Natural killer cell (primary cell): ENCODE measurements at regions not wholly inside any gene's neighbourhood (a gene's known extent, or its start where the extent isn't known, plus 50 kb on each side); places are given as distances from the start of the nearest gene placed in this dataset.

ENCODE experiments used
- ATAC-seq, 3 donors: fragments of 150-1000 bp in 2 of 3; fragments of 200-7000 bp in 1 of 3; cut with Tn5 transposase; 1 replicate in 1 of 3; 2 replicates in 2 of 3; pipeline ENCODE4 v1.10.0; 2021; ENCODE audit warnings: mild to moderate bottlenecking in 2 of 3, moderate library complexity in 2 of 3
- DNase-seq, 2 donors: peaks; one replicate each; pipeline versions ENCODE4 v3.0.0 to v3.0.0-alpha.2; 2013 to 2021; ENCODE audit warnings: mixed read lengths in 1 of 2
- H3K27ac ChIP-seq: one replicate; pipeline ENCODE4 v1.5.1; 2013; ENCODE audit warnings: mild to moderate bottlenecking, low read length
- H3K27me3 ChIP-seq: one replicate; pipeline ENCODE4 v1.6.1; 2013; ENCODE audit warnings: low read length; ENCODE audit not compliant: control insufficient read depth, insufficient read depth
- H3K36me3 ChIP-seq: one replicate; pipeline ENCODE4 v1.6.1; 2013; ENCODE audit warnings: low read length; ENCODE audit not compliant: control insufficient read depth, insufficient read depth
- H3K4me1 ChIP-seq: one replicate; pipeline ENCODE4 v1.6.1; 2013; ENCODE audit warnings: low read length; ENCODE audit not compliant: control insufficient read depth, insufficient read depth
- H3K4me3 ChIP-seq: one replicate; pipeline ENCODE4 v1.5.1; 2013; ENCODE audit warnings: low read length
- H3K9me3 ChIP-seq: one replicate; pipeline ENCODE4 v1.6.1; 2013; ENCODE audit warnings: low read length; ENCODE audit not compliant: control insufficient read depth, insufficient read depth
- H3K27ac Mint-ChIP-seq, 2 donors: one replicate each; pipeline ENCODE4 v1.8.0; 2022; ENCODE audit warnings: mild to moderate bottlenecking in 2 of 2, mixed read lengths in 2 of 2, moderate library complexity in 1 of 2
- H3K27me3 Mint-ChIP-seq, 2 donors: one replicate each; pipeline ENCODE4 v1.8.0; 2022; ENCODE audit warnings: low read depth in 2 of 2, mixed read lengths in 2 of 2
- H3K36me3 Mint-ChIP-seq: one replicate; pipeline ENCODE4 v1.8.0; 2022; ENCODE audit warnings: mixed read lengths
- H3K4me1 Mint-ChIP-seq, 2 donors: one replicate each; pipeline ENCODE4 v1.8.0; 2022; ENCODE audit warnings: mixed read lengths in 2 of 2
- H3K4me3 Mint-ChIP-seq: one replicate; pipeline ENCODE4 v1.8.0; 2022; ENCODE audit warnings: mild to moderate bottlenecking, moderate library complexity, mixed read lengths
- H3K9me3 Mint-ChIP-seq, 2 donors: one replicate each; pipeline ENCODE4 v1.8.0; 2022; ENCODE audit warnings: mixed read lengths in 2 of 2
- CTCF ChIP-seq: fragments of 200-600 bp; IDR thresholded peaks from one replicate; pipeline ENCODE4 v1.8.0; 2022; ENCODE audit warnings: antibody characterized with exemption
- WGBS: methylation state at CpG from one replicate; pipeline ENCODE4 v1.1.7; 2013; ENCODE audit warnings: missing lambda C conversion rate; ENCODE audit not compliant: insufficient coverage; 5-methylcytosine and 5-hydroxymethylcytosine counted together
- intact Hi-C: fragments of 100-400 bp; cut with micrococcal nuclease; formaldehyde crosslinking; loops from one replicate; pipeline ENCODE4 v1.14.2; 2022

DNA sequence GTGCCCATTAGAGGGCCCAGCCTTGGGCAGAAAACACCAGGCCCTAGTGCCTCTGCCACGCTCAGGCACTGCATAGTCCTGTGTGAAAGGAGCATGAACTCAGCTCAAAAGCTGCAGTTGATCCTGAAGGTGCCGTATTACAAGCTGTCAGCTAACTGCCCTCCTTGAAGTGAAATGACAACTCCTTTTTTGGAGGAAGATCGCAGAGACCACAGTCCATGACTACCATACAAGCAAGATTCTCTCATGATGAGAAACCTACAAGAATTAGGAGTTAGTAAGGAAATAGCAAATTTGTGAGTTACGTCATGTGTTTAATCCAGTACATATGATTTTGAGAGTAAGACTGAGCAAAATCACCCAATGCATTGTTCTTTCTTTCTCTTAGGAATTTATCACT, 513.9 kb upstream of the NR2F2 start:
- no peaks in the 10 kb centered on the region for H3K36me3 ChIP-seq
- DNase-seq (no peak), ATAC-seq (no peak)
- H3K27me3 ChIP-seq = no peaks in the 10 kb centered on the region
- no peak overlapping the region for H3K27ac Mint-ChIP-seq
- peaks cover 5 to 15% of the 10 kb centered on the region in 2 donors for H3K27me3 Mint-ChIP-seq
- no peaks in the 10 kb centered on the region for H3K4me1 ChIP-seq
- no peaks in the 10 kb centered on the region for H3K9me3 Mint-ChIP-seq
- no peak for TF ChIP-seq CTCF
- WGBS = 87% methylated on average over 2 of the region's 4 CpGs
- intact Hi-C loops = no loop called here
- H3K4me3 Mint-ChIP-seq = no peak overlapping the region
- H3K4me1 Mint-ChIP-seq = no peaks in the 10 kb centered on the region
- H3K4me3 ChIP-seq = no peak overlapping the region
- H3K36me3 Mint-ChIP-seq = no peaks in the 10 kb centered on the region
- no peaks in the 10 kb centered on the region for H3K9me3 ChIP-seq
- H3K27ac ChIP-seq = no peak overlapping the region

- intact Hi-C loops = no loop called here
- DNase-seq (no peak), ATAC-seq (no peak)
- WGBS = 78% methylated on average over 7 of the region's 7 CpGs
- H3K4me1 ChIP-seq = no peaks in the 10 kb centered on the region
- H3K9me3 Mint-ChIP-seq = no peaks in the 10 kb centered on the region
- no peaks in the 10 kb centered on the region for H3K9me3 ChIP-seq
- no peak overlapping the region for H3K27ac ChIP-seq
- peaks cover 0 to 3% of the 10 kb centered on the region in 2 donors for H3K27me3 Mint-ChIP-seq
- H3K4me3 ChIP-seq = no peak overlapping the region
- H3K4me1 Mint-ChIP-seq = peaks cover 0 to 4% of the 10 kb centered on the region in 2 donors
- no peaks in the 10 kb centered on the region for H3K27me3 ChIP-seq
- no peak overlapping the region for H3K27ac Mint-ChIP-seq
- no peaks in the 10 kb centered on the region for H3K36me3 ChIP-seq
- no peak for TF ChIP-seq CTCF
- H3K4me3 Mint-ChIP-seq = no peak overlapping the region
- no peaks in the 10 kb centered on the region for H3K36me3 Mint-ChIP-seq
Observed at GRCh38 chr15:95822961-95823360, 507.5 kb upstream of the NR2F2 start.

- H3K36me3 Mint-ChIP-seq = no peaks in the 10 kb centered on the region
- H3K9me3 Mint-ChIP-seq = no peaks in the 10 kb centered on the region
- no peak for TF ChIP-seq CTCF
- no peak for ATAC-seq
- peaks cover 0 to 3% of the 10 kb centered on the region in 2 donors for H3K27me3 Mint-ChIP-seq
- Histone ChIP-seq H3K9me3 (no peaks in the 10 kb centered on the region), H3K27me3 (no peaks in the 10 kb centered on the region), H3K36me3 (no peaks in the 10 kb centered on the region), H3K27ac (no peak overlapping the region), H3K4me1 (no peaks in the 10 kb centered on the region), H3K4me3 (no peak overlapping the region)
- no peak overlapping the region for H3K27ac Mint-ChIP-seq
- peaks cover 4 to 5% of the 10 kb centered on the region in 2 donors for H3K4me1 Mint-ChIP-seq
- no peak for DNase-seq
- intact Hi-C loops = no loop called here
- H3K4me3 Mint-ChIP-seq = no peak overlapping the region
- WGBS = 100% methylated on average over 2 of the region's 2 CpGs
Observed at GRCh38 chr15:95825208-95825607, 505.3 kb upstream of the NR2F2 start.

- H3K4me3 ChIP-seq = no peak overlapping the region
- DNase-seq = no peak
- no peaks in the 10 kb centered on the region for H3K27me3 ChIP-seq
- TF ChIP-seq CTCF = no peak
- H3K9me3 ChIP-seq = no peaks in the 10 kb centered on the region
- Mint-ChIP-seq H3K4me3 (no peak overlapping the region), H3K36me3 (no peaks in the 10 kb centered on the region), H3K9me3 (no peaks in the 10 kb centered on the region), H3K27me3 (peaks cover 0 to 3% of the 10 kb centered on the region in 2 donors), H3K4me1 (peaks cover 4 to 5% of the 10 kb centered on the region in 2 donors), H3K27ac (no peak overlapping the region)
- H3K36me3 ChIP-seq = no peaks in the 10 kb centered on the region
- no peak overlapping the region for H3K27ac ChIP-seq
- ATAC-seq = no peak
- WGBS = 86% methylated on average over 7 of the region's 8 CpGs
- H3K4me1 ChIP-seq = no peaks in the 10 kb centered on the region
- intact Hi-C loops = no loop called here
Observed at GRCh38 chr15:95825671-95826411, 504.7 kb upstream of the NR2F2 start.
